HG03066 (cell line): ENCODE measurements at regions not wholly inside any gene's neighbourhood (a gene's known extent, or its start where the extent isn't known, plus 50 kb on each side); places are given as distances from the start of the nearest gene placed in this dataset.

Experiments used
- ATAC-seq: cut with Tn5 transposase; IDR thresholded peaks from one replicate; pipeline ENCODE4 v1.9.1; 2021; ENCODE audit warnings: low read depth; ENCODE audit not compliant: unreplicated experiment

GRCh38 chr6:138607478-138608433 is 108.5 kb upstream of the NHSL1 start:
- no peak for ATAC-seq

- no peak for ATAC-seq
Observed at GRCh38 chr6:138608896-138609295, 109.6 kb upstream of the NHSL1 start.

GRCh38 chr6:138609801-138610430 is 110.6 kb upstream of the NHSL1 start:
- ATAC-seq, result no peak

- ATAC-seq, result no peak
Observed at GRCh38 chr6:138610816-138611215, 111.5 kb upstream of the NHSL1 start.

- ATAC-seq, result no peak
Observed at GRCh38 chr6:138614151-138614550, 114.9 kb upstream of the NHSL1 start.

- ATAC-seq, result no peak
Observed at GRCh38 chr6:138618168-138618567, 118.9 kb upstream of the NHSL1 start.

DNA sequence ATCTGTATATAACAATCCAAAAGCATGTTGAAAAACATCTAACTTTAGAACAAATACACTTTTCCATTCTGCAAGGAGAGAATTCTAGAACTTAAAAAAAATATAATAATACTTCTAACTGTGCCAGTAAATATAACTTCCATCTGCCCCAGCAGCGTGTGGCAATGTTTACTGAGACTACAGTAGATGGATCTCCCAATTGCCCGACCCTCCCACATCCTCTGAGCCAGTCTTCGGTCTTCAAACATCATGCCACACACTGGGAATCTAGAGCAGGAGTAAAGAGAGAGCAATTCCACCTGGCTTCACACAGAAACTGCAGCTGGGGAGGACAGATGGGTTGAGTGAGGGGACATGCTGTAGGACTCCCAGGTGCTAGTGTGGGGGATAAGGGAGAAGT is 121.3 kb upstream of the NHSL1 start:
- no peak for ATAC-seq

GRCh38 chr6:138622967-138623366 is 123.7 kb upstream of the NHSL1 start:
- ATAC-seq, result no peak

DNA sequence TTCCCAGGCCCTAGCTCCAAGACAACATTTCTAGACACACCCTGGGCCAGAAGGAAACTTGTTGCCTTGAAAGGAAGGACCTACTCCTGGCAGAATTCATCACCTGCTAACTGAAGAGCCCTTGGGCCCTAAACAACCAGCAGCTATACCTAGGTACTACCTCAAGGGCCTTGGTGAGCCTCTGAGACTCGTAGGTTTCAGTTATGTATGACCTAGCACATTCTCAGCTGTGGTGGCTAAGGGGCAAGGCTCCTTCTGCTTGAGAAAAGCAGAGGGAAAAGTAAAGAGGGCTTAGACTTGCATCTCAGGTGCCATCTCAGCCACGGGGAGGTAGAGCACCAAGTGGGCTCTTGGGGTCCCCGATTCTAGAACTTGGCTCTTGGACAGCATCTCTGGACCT is 132.3 kb upstream of the NHSL1 start:
- ATAC-seq, result no peak

DNA sequence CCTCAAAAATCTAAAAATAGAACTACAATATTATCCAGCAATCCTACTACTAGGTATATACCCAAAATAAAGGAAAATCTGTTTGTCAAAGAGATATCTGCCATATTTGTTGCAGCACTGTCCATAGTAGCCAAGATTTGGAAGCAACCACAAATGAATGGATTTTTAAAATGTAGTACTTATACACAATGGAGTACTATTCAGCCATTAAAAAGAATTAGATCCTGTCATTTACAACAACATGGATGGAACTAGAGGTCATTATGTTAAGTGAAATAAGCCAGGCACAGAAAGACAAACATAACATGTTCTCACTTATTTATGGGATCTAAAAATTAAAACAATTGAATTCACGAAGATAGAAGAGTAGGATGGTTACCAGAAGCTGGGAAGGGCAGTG is 135.7 kb upstream of the CCDC28A start:
- ATAC-seq, result no peak

DNA sequence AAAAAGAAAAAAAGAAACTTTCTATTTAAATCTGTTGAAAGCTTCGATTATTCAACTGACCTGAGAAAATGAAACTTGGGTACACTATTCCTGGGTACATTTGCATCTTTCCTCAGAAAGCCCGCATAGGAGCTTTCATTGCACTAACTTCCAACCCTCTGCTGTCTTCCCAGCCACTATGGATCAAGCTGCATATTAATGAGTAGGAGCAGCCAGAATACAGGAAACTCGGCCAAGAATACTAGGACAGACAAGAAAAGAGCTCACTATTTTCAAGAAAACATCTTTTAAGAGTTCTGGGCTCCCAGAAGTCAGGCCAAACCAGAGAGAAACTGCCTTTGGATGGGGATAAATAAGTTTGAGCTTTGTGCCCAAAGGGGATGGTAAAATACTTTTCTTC is 135.0 kb upstream of the CCDC28A start:
- ATAC-seq, result no peak

DNA sequence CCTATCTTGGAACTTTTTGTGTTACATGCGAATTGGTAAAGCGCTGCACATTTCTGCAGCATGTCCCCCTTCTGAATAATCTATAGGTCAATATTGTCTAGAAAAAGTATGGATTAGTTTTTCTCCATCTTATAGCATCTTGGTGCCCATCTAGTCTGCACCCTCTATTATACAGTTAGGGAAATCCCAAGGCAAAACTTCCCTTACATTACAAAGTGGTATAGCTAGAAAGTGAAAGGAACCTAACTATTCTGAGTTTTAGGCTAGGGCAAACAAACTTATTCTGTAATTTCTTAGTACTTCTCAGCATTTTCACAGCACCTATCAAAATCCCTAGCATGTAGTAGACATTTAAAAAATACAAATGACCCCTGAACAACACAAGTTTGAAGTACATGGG is 133.5 kb upstream of the CCDC28A start:
- no peak for ATAC-seq

DNA sequence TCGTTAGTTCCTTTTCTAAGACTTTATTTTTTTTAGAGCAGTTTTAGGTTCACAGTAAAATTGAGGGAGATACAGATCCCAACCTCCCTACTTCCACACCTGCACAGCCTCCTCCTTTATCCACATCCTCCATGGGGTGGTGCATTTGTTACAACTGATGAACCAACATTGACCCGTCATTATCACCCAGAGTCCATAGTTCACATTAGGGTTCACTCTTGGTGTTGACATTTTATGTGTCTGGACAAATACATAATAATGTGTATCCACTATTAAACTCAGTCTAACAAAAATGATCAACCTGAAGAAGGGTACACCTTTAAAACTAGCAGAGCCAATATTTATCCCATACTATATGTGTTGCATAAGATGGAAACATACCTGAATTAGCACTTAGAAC is 130.4 kb upstream of the CCDC28A start:
- ATAC-seq, result no peak

DNA sequence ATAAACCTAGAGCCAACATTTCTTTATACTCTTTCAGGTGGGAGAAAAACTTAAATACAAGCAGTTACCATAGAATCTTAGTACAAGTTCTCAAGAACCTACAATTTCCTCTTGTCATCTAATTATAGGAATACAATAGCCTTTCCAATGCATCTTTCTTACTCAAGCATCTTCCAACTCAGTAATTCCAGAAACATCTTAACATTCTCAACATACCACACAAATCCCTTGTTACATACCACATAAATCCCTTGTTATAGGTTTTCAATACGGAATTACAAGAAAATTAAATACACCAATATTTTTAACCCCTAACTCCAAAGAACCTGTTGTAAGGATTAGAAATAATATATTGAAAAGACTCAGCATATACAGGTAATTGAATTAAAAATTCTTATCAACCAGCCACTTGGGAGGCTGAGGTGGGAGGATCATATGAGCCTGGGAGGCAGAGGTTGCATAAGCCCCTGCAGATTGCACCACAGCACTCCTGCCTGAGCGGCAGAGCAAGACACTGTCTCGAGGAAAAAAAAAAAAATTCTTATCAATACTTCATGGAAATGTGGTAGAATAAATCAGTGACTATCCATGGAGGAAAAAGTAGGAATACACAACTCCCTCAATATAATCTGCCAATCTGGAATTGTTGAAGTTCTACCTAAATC is 127.5 kb upstream of the CCDC28A start:
- no peak for ATAC-seq

GRCh38 chr6:138647006-138647405 is 126.6 kb upstream of the CCDC28A start:
- no peak for ATAC-seq

DNA sequence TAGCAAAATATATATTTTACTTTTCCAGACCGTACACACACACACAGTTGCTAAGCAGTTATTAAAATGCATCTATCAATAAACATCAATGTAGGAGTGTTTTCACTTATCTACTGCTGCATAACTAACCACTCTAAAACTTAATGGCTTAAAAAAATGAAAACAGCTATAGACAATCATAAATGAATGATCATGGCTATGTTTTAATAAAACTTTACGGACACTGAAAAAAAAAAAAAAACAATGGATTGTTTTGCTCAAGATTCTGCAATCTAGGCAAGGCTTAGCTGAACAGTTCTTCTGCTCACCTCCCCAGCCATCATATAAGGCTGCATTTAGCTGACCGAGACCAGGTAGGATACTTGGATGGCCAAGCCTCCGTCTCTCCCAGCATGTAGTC is 125.4 kb upstream of the CCDC28A start:
- no peak for ATAC-seq

- no peak for ATAC-seq
Observed at GRCh38 chr6:138651491-138651890, 122.1 kb upstream of the CCDC28A start.

DNA sequence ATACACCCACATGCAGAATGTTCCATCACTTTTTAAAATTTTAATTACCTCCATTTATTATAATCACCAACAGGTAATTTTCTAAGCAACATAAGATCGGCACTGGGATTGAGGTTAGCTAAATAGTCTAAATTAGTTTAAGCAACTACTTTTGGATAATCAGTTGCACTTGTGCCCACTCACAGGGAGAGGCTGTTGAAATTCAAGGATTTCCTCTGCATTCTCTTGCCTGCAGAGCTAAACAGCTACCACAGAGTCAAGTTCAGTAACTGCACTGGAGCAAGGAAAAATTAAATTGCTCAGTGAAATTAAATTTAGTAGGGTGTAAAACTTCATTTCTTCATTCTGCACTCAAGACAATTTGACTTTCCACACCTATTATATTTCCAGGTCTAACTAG is 120.7 kb upstream of the CCDC28A start:
- no peak for ATAC-seq

DNA sequence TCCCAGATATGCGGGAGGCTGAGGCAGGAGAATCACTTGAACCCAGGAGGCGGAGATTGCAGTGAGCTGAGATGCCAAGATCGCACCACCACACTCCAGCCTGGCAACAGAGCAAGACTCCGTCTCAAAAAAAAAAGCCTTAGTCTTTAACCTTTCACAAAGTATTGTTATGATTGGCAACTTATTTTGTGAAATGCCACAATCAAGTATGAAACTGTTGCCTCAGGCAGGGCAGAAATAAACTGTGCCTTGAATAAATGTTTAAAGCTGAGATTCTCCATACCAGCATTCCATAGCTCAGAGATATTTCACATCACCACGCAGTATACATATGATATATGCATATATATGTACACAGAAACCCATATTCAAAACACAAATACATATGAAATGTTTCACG is 120.1 kb upstream of the CCDC28A start:
- ATAC-seq, result no peak

DNA sequence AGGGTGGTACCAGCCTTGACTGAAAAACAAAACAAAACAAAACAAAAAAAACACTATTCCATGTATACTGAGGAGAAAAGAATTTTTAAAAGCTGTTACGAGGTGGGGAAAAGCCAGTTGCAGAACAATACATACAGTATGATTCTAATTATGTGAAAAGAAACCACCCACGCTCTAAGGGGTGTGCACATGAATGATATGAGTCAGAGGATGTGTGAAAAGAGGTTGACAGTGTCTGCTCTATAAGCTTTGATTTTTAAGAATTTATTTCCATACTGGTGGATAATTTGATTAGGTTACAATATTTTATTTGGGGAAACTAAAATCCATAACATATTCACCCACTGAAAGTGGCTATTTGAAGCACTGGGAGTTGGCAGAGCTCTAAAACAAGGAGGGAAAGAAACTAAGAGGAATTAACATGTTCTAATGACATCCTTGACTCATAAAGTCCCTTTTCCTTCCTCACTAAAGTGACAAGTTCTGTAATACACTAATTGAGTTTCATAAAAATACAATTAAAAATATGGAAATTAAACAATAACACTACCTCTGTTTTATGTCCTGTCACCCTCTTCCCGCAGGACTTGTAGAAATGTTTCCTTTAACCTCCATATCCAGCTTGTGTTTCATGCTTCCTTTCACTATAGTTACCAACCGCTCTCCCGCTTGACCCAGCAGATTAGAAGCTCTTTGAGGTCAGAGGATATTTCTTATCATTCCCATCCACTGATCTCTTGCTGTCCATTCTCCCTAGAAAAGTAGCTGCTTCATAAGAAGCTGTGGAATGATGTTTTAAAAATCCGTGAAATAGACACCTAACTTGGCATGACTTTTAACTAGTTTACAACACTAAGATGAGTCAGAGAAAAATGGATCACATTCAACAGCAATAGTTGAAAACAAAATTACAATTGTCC is 118.6 kb upstream of the CCDC28A start:
- ATAC-seq, result peak; percentile 99
